GM21619 (cell line): ENCODE measurements at regions not wholly inside any gene's neighbourhood (a gene's known extent, or its start where the extent isn't known, plus 50 kb on each side); places are given as distances from the start of the nearest gene placed in this dataset.

Source experiments
- ATAC-seq: cut with Tn5 transposase; IDR thresholded peaks from one replicate; pipeline ENCODE4 v1.9.1; 2021; ENCODE audit not compliant: unreplicated experiment

- ATAC-seq, result no peak
Measured at GRCh38 chrX:42944381-42944998, 166.5 kb upstream of the PPP1R2C start.

- no peak for ATAC-seq
Measured at GRCh38 chrX:42946544-42947194, 168.7 kb upstream of the PPP1R2C start.

- no peak for ATAC-seq
Measured at GRCh38 chrX:42948723-42949657, 171.0 kb upstream of the PPP1R2C start.

- ATAC-seq, result no peak
Measured at GRCh38 chrX:42951747-42952146, 173.8 kb upstream of the PPP1R2C start.

GRCh38 chrX:42952621-42953020 is 174.7 kb upstream of the PPP1R2C start:
- no peak for ATAC-seq

GRCh38 chrX:42954880-42955279 is 176.9 kb upstream of the PPP1R2C start:
- ATAC-seq, result peak; percentile 17

GRCh38 chrX:42955349-42955748 is 177.4 kb upstream of the PPP1R2C start:
- ATAC-seq, result peak; percentile 86

GRCh38 chrX:42967681-42968300 is 189.8 kb upstream of the PPP1R2C start:
- ATAC-seq, result no peak

GRCh38 chrX:42973321-42973720 is 195.4 kb upstream of the PPP1R2C start:
- ATAC-seq, result no peak

- no peak for ATAC-seq
Measured at GRCh38 chrX:42975906-42976305, 197.9 kb upstream of the PPP1R2C start.

- ATAC-seq, result no peak
Measured at GRCh38 chrX:42976746-42977366, 198.9 kb upstream of the PPP1R2C start.

GRCh38 chrX:42978655-42979379 is 200.9 kb upstream of the PPP1R2C start:
- no peak for ATAC-seq

- ATAC-seq, result no peak
Measured at GRCh38 chrX:42988700-42989099, 210.7 kb upstream of the PPP1R2C start.

GRCh38 chrX:42992199-42992943 is 214.4 kb upstream of the PPP1R2C start:
- ATAC-seq, result no peak

GRCh38 chrX:42996861-42997260 is 218.9 kb upstream of the PPP1R2C start:
- no peak for ATAC-seq

GRCh38 chrX:43000121-43000520 is 222.2 kb upstream of the PPP1R2C start:
- no peak for ATAC-seq

- ATAC-seq, result peak; percentile 82
Measured at GRCh38 chrX:43002526-43003203, 224.7 kb upstream of the PPP1R2C start.

- ATAC-seq, result peak; percentile 35
Measured at GRCh38 chrX:43003204-43003565, 225.2 kb upstream of the PPP1R2C start.

GRCh38 chrX:43003939-43004338 is 226.0 kb upstream of the PPP1R2C start:
- ATAC-seq, result no peak
